Mesendoderm (in vitro differentiated cells): ENCODE measurements at regions not wholly inside any gene's neighbourhood (a gene's known extent, or its start where the extent isn't known, plus 50 kb on each side); places are given as distances from the start of the nearest gene placed in this dataset.
A peak's percentile ranks its signal among the peaks of the same experiment; 100 is the strongest.

Source experiments
- DNase-seq: peaks from one replicate; pipeline ENCODE4 v3.0.0; 2013
- H2AK5ac ChIP-seq: 2 replicates; pipeline ENCODE4 v1.6.1; 2013; ENCODE audit warnings: low read length, inconsistent platforms
- H2BK120ac ChIP-seq: 2 replicates; pipeline ENCODE4 v1.6.1; 2013; ENCODE audit warnings: low read depth, mild to moderate bottlenecking, low read length, moderate library complexity, mixed read lengths
- H2BK15ac ChIP-seq: replicated peaks from 2 replicates; pipeline ENCODE4 v1.6.1; 2013; ENCODE audit warnings: low read depth, mild to moderate bottlenecking, moderate library complexity
- H2BK5ac ChIP-seq: 2 replicates; pipeline ENCODE4 v1.6.1; 2013; ENCODE audit warnings: low read length, inconsistent platforms
- H3K18ac ChIP-seq: 2 replicates; pipeline ENCODE4 v1.6.1; 2013; ENCODE audit warnings: mild to moderate bottlenecking, low read length, mixed read lengths
- H3K23ac ChIP-seq: one replicate; pipeline ENCODE4 v1.6.1; 2013; ENCODE audit warnings: low read length
- H3K27ac ChIP-seq: 2 replicates; pipeline ENCODE4 v1.5.1; 2013; ENCODE audit warnings: low read depth, mild to moderate bottlenecking, inconsistent platforms, low read length, moderate library complexity
- H3K27me3 ChIP-seq: 2 replicates; pipeline ENCODE4 v1.6.1; 2013; ENCODE audit warnings: low read length, control low read depth, mild to moderate bottlenecking, inconsistent platforms; ENCODE audit not compliant: insufficient read depth, poor library complexity
- H3K36me3 ChIP-seq: 2 replicates; pipeline ENCODE4 v1.6.1; 2013; ENCODE audit warnings: low read length, inconsistent platforms; ENCODE audit not compliant: control insufficient read depth, insufficient read depth
- H3K4ac ChIP-seq: one replicate; pipeline ENCODE4 v1.6.1; 2013; ENCODE audit warnings: low read depth, mild to moderate bottlenecking, low read length, moderate library complexity
- H3K4me1 ChIP-seq: 2 replicates; pipeline ENCODE4 v1.6.1; 2013; ENCODE audit warnings: low read depth, low read length, inconsistent platforms; ENCODE audit not compliant: control insufficient read depth
- H3K4me2 ChIP-seq: 2 replicates; pipeline ENCODE4 v1.6.1; 2013; ENCODE audit warnings: low read length
- H3K4me3 ChIP-seq: 2 replicates; pipeline ENCODE4 v1.5.1; 2013; ENCODE audit warnings: mild to moderate bottlenecking, low read length
- H3K56ac ChIP-seq: one replicate; pipeline ENCODE4 v1.6.1; 2013; ENCODE audit warnings: low read length
- H3K79me1 ChIP-seq: 2 replicates; pipeline ENCODE4 v1.6.1; 2013; ENCODE audit warnings: low read length, inconsistent platforms
- H3K79me2 ChIP-seq: 2 replicates; pipeline ENCODE4 v1.6.1; 2013; ENCODE audit warnings: mild to moderate bottlenecking, low read length; ENCODE audit not compliant: control insufficient read depth, insufficient read depth
- H3K9ac ChIP-seq: 2 replicates; pipeline ENCODE4 v1.6.1; 2013; ENCODE audit warnings: low read length, inconsistent platforms
- H4K5ac ChIP-seq: one replicate; pipeline ENCODE4 v1.6.1; 2013; ENCODE audit warnings: low read length
- H4K8ac ChIP-seq: one replicate; pipeline ENCODE4 v1.6.1; 2013; ENCODE audit warnings: low read depth, mild to moderate bottlenecking, control low read depth, low read length, moderate library complexity
- WGBS: extraction: QIAGEN DNeasy Blood & Tissue Kit; methylation state at CpG from one replicate; pipeline ENCODE4 v1.1.7; 2013; ENCODE audit warnings: low lambda C conversion rate, missing lambda C conversion rate; ENCODE audit not compliant: insufficient coverage; ENCODE audit errors: extremely low coverage; 5-methylcytosine and 5-hydroxymethylcytosine counted together

DNA sequence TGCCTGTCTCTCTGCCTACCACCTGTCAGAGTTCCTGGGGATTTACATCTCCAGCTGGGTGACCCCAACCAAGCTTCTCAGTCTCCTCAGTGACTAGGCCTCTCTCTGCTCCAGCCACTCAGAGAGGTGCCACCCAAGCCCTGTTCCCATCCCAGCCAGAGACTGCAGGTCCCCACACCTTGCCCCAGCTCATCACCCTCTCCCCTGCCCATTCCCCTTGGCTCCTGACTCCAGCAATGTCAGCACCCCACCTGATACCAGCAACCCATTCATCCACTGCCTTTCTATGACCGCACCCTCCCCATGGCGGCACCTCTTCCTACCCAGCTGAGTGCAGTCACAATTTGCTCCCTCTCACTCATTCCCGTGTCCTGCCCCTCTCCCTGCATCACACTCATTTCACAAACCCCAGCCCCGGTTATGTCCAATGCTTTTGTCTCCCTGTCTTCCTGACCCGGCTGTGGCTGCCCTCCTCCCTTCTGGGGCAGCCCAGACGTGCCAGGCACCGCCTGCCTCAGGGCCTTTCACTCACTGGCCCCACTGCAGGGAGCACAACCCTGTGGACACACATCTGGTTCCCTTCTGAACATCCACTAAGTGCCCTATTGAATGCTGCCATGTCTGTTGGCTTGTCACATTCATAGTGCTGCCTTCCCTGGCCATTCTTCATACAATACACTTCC is 494.8 kb upstream of the HS6ST1 start:
- no CpG with 5 or more reads among the region's 7 CpGs for WGBS
- Histone ChIP-seq H2BK120ac (no peak overlapping the region), H2BK5ac (no peak overlapping the region), H3K56ac (no peak overlapping the region), H3K79me2 (no peaks in the 10 kb centered on the region), H3K79me1 (no peaks in the 10 kb centered on the region), H3K4me3 (no peak overlapping the region), H4K8ac (no peak overlapping the region), H3K9ac (no peak overlapping the region), H2AK5ac (no peak overlapping the region), H3K4me2 (no peak overlapping the region), H3K18ac (no peak overlapping the region), H3K27me3 (no peaks in the 10 kb centered on the region), H4K5ac (no peak overlapping the region), H3K27ac (no peak overlapping the region), H2BK15ac (no peak overlapping the region), H3K36me3 (no peaks in the 10 kb centered on the region), H3K23ac (no peak overlapping the region), H3K4me1 (no peaks in the 10 kb centered on the region), H3K4ac (no peak overlapping the region)
- DNase-seq: no peak

GRCh38 chr2:128815248-128815647 is 496.6 kb upstream of the HS6ST1 start:
- H3K56ac ChIP-seq: no peak overlapping the region
- no peaks in the 10 kb centered on the region for H3K79me1 ChIP-seq
- H3K23ac ChIP-seq: no peak overlapping the region
- no peaks in the 10 kb centered on the region for H3K36me3 ChIP-seq
- no peak overlapping the region for H2AK5ac ChIP-seq
- no peak overlapping the region for H2BK120ac ChIP-seq
- H3K4ac ChIP-seq: no peak overlapping the region
- no peak overlapping the region for H2BK15ac ChIP-seq
- H3K4me1 ChIP-seq: no peaks in the 10 kb centered on the region
- H3K9ac ChIP-seq: no peak overlapping the region
- no peak overlapping the region for H2BK5ac ChIP-seq
- H3K4me3 ChIP-seq: no peak overlapping the region
- no peak overlapping the region for H3K18ac ChIP-seq
- H3K27ac ChIP-seq: no peak overlapping the region
- no peak overlapping the region for H4K5ac ChIP-seq
- no peak overlapping the region for H3K4me2 ChIP-seq
- no peaks in the 10 kb centered on the region for H3K79me2 ChIP-seq
- WGBS: no CpG with 5 or more reads among the region's 3 CpGs
- H4K8ac ChIP-seq: no peak overlapping the region
- no peaks in the 10 kb centered on the region for H3K27me3 ChIP-seq
- no peak for DNase-seq

DNA sequence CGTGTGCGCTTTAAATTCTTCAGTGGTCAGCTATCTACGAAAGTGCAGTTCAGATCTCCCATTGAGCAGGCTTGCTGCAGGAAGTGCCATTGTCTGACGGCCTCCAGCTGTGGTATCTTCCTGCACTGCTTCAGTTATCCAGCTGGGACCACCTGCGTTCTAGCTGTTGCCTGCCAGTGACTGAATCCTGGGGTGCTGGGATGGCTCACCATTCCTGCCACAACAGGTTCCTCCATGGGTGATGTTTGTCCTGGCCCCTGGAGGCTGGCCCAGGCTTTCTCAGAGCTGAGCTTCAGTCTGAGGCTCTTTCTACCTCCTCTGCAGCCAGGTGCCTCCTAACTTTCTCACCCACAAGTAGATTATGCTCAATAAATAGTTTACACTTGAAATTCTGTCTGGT is 498.5 kb upstream of the HS6ST1 start:
- Histone ChIP-seq H3K79me1 (no peaks in the 10 kb centered on the region), H3K4me1 (no peaks in the 10 kb centered on the region), H4K8ac (no peak overlapping the region), H3K27ac (peak overlapping the region; percentile 5), H3K23ac (no peak overlapping the region), H2AK5ac (no peak overlapping the region), H3K4me3 (no peak overlapping the region), H3K79me2 (no peaks in the 10 kb centered on the region), H2BK120ac (no peak overlapping the region), H3K56ac (no peak overlapping the region), H3K4me2 (no peak overlapping the region), H4K5ac (no peak overlapping the region), H2BK5ac (no peak overlapping the region), H2BK15ac (no peak overlapping the region), H3K18ac (no peak overlapping the region), H3K27me3 (no peaks in the 10 kb centered on the region), H3K9ac (no peak overlapping the region), H3K36me3 (no peaks in the 10 kb centered on the region), H3K4ac (peak overlapping the region; percentile 26)
- no CpG with 5 or more reads among the region's 5 CpGs for WGBS
- DNase-seq: peak; percentile 49

- no peak overlapping the region for H3K56ac ChIP-seq
- peak; percentile 22 for DNase-seq
- no peak overlapping the region for H2BK120ac ChIP-seq
- no peak overlapping the region for H2BK5ac ChIP-seq
- no peak overlapping the region for H3K4me3 ChIP-seq
- H3K27me3 ChIP-seq: no peaks in the 10 kb centered on the region
- no peak overlapping the region for H2BK15ac ChIP-seq
- no peak overlapping the region for H4K5ac ChIP-seq
- H3K79me2 ChIP-seq: no peaks in the 10 kb centered on the region
- H3K23ac ChIP-seq: no peak overlapping the region
- H3K9ac ChIP-seq: no peak overlapping the region
- H3K27ac ChIP-seq: no peak overlapping the region
- H3K36me3 ChIP-seq: no peaks in the 10 kb centered on the region
- H3K4me2 ChIP-seq: no peak overlapping the region
- no peak overlapping the region for H4K8ac ChIP-seq
- H3K4me1 ChIP-seq: no peaks in the 10 kb centered on the region
- H3K4ac ChIP-seq: no peak overlapping the region
- H2AK5ac ChIP-seq: no peak overlapping the region
- H3K18ac ChIP-seq: no peak overlapping the region
- no peaks in the 10 kb centered on the region for H3K79me1 ChIP-seq
- WGBS: no CpG with 5 or more reads among the region's 6 CpGs
Measured at GRCh38 chr2:128817813-128818212, 499.1 kb upstream of the HS6ST1 start.

- H3K56ac ChIP-seq: no peak overlapping the region
- H3K23ac ChIP-seq: no peak overlapping the region
- H3K9ac ChIP-seq: no peak overlapping the region
- DNase-seq: no peak
- H3K79me1 ChIP-seq: no peaks in the 10 kb centered on the region
- no peak overlapping the region for H4K5ac ChIP-seq
- H3K4ac ChIP-seq: no peak overlapping the region
- H3K27ac ChIP-seq: no peak overlapping the region
- no peak overlapping the region for H2BK15ac ChIP-seq
- H2BK5ac ChIP-seq: no peak overlapping the region
- no peaks in the 10 kb centered on the region for H3K36me3 ChIP-seq
- H3K27me3 ChIP-seq: no peaks in the 10 kb centered on the region
- no peak overlapping the region for H3K18ac ChIP-seq
- WGBS: no CpG with 5 or more reads among the region's 2 CpGs
- no peak overlapping the region for H4K8ac ChIP-seq
- no peaks in the 10 kb centered on the region for H3K4me1 ChIP-seq
- no peak overlapping the region for H2AK5ac ChIP-seq
- no peak overlapping the region for H3K4me3 ChIP-seq
- no peak overlapping the region for H2BK120ac ChIP-seq
- no peak overlapping the region for H3K4me2 ChIP-seq
- no peaks in the 10 kb centered on the region for H3K79me2 ChIP-seq
Measured at GRCh38 chr2:128818248-128818647, 499.6 kb upstream of the HS6ST1 start.
